ENCODE measurements at regions not wholly inside any gene's neighbourhood (a gene's known extent, or its start where the extent isn't known, plus 50 kb on each side); places are given as distances from the start of the nearest gene placed in this dataset.
A peak's percentile ranks its signal among the peaks of the same experiment; 100 is the strongest.
"Not testable (repeated sequence)": the region's sequence is repeated elsewhere in the genome, so short reads cannot be mapped to it uniquely, and the experiment has no call there.

- TF ChIP-seq BCL3 (IDR thresholded peaks at IDR 0.05) = no peak
- TF ChIP-seq GATA3 (IDR thresholded peaks at IDR 0.05; ENCODE audit: borderline replicate concordance) = no peak
- no peak for TF ChIP-seq HOXB13 (CRISPR knock-in tag; IDR thresholded peaks at IDR 0.05; ENCODE audit: low read depth)
- TF ChIP-seq KDM5A (IDR thresholded peaks at IDR 0.05) = no peak
- no peak for TF ChIP-seq FOSL2 (IDR thresholded peaks at IDR 0.05)
- TF ChIP-seq FOSL2 (CRISPR knock-in tag; IDR thresholded peaks at IDR 0.05) = no peak
- no peak for TF ChIP-seq JUNB (IDR thresholded peaks at IDR 0.05)
- TF ChIP-seq USF2 (IDR thresholded peaks at IDR 0.05) = no peak
- TF ChIP-seq EP300 (IDR thresholded peaks at IDR 0.05) = no peak
- no peak for TF ChIP-seq RCOR1 (IDR thresholded peaks at IDR 0.05; ENCODE audit: low read depth, low read length)
- no peak for TF ChIP-seq POLR2AphosphoS2 (conservative IDR thresholded peaks at IDR 0.05; ENCODE audit: low read length)
- TF ChIP-seq NR3C1 (IDR thresholded peaks at IDR 0.05) = no peak
- Histone ChIP-seq H3K4me2 (peak overlapping the region; percentile 55), H3K27ac (peak overlapping the region; percentile 60 to 77), H3K4me3 (no peak overlapping the region), H3K4me1 (peaks cover 16% of the 10 kb centered on the region; the same call in 2 of the 3 replicates), H3K9me3 (no peaks in the 10 kb centered on the region)
- ChIA-PET CTCF (no interaction called here), POLR2A (no interaction called here)
- no peak for FAIRE-seq
- 4% methylated on average over 1 of the region's 1 CpG for WGBS (ENCODE audit: missing lambda C conversion rate)
- no peak for ATAC-seq
- DNase-seq (ENCODE audit: low read depth in 1 of 2, low spot score in 1 of 2) = peak in 1 of 2 experiments; percentile 23
Measured at GRCh38 chr6:82507112-82507511, 143.5 kb downstream of the TPBG start.

DNA sequence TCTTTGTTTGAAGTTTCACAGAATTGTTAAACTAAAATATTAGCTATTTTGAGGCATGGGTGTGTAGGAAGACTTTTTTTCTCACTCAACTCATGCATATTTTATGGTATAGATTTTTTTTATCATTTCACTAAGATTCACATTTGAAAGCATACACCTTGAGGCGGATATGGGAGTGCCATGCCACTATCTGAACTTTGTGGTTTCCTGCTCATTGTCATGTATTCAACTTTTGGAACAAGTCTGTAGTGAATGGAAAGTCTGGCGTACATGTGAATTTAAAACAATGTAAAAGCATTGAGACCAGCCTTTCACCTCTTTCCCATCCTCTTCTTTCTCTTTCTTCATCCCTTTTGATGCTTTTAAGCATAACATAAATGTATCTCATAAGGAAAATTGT lies 147.9 kb downstream of the TPBG start:
- ChIA-PET POLR2A (no interaction called here), CTCF (no interaction called here)
- peaks cover 8% of the 10 kb centered on the region; the same call in 2 of the 3 replicates for H3K4me1 ChIP-seq
- H3K4me2 ChIP-seq = no peak overlapping the region
- H3K4me3 ChIP-seq = no peak overlapping the region
- no peaks in the 10 kb centered on the region for H3K9me3 ChIP-seq
- TF ChIP-seq FOSB (CRISPR knock-in tag; IDR thresholded peaks at IDR 0.05) (no peak), MAZ (IDR thresholded peaks at IDR 0.05; ENCODE audit: borderline replicate concordance, low read depth, low read length) (no peak), MYC (IDR thresholded peaks at IDR 0.05; ENCODE audit: borderline replicate concordance, low read length) (no peak), RCOR1 (IDR thresholded peaks at IDR 0.05; ENCODE audit: low read depth, low read length) (no peak), BCL3 (IDR thresholded peaks at IDR 0.05) (no peak), JUN (IDR thresholded peaks at IDR 0.05) (no peak), ATOH8 (CRISPR knock-in tag; IDR thresholded peaks at IDR 0.05; ENCODE audit: low read depth) (no peak), EHMT2 (IDR thresholded peaks at IDR 0.05; ENCODE audit: low read depth) (no peak), CHD2 (IDR thresholded peaks at IDR 0.05; ENCODE audit: low read length, partially characterized antibody) (no peak), CBX8 (IDR thresholded peaks at IDR 0.05) (no peak), ESRRA (IDR thresholded peaks at IDR 0.05; ENCODE audit: borderline replicate concordance, low read length) (no peak), GATA3 (IDR thresholded peaks at IDR 0.05; ENCODE audit: borderline replicate concordance) (no peak), KDM1A (IDR thresholded peaks at IDR 0.05; ENCODE audit: low read depth) (no peak), NFE2L2 (conservative IDR thresholded peaks at IDR 0.05; ENCODE audit: low read length) (no peak), RNF2 (IDR thresholded peaks at IDR 0.05; ENCODE audit: borderline replicate concordance, low read depth) (no peak)
- TF ChIP-seq, protein P1, sequence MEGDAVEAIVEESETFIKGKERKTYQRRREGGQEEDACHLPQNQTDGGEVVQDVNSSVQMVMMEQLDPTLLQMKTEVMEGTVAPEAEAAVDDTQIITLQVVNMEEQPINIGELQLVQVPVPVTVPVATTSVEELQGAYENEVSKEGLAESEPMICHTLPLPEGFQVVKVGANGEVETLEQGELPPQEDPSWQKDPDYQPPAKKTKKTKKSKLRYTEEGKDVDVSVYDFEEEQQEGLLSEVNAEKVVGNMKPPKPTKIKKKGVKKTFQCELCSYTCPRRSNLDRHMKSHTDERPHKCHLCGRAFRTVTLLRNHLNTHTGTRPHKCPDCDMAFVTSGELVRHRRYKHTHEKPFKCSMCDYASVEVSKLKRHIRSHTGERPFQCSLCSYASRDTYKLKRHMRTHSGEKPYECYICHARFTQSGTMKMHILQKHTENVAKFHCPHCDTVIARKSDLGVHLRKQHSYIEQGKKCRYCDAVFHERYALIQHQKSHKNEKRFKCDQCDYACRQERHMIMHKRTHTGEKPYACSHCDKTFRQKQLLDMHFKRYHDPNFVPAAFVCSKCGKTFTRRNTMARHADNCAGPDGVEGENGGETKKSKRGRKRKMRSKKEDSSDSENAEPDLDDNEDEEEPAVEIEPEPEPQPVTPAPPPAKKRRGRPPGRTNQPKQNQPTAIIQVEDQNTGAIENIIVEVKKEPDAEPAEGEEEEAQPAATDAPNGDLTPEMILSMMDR (IDR thresholded peaks at IDR 0.05) = no peak
- TF ChIP-seq, protein P2, sequence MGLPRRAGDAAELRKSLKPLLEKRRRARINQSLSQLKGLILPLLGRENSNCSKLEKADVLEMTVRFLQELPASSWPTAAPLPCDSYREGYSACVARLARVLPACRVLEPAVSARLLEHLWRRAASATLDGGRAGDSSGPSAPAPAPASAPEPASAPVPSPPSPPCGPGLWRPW (IDR thresholded peaks at IDR 0.05) = no peak
- FAIRE-seq = no peak
- no peak for ATAC-seq
- no peak overlapping the region for H3K27ac ChIP-seq
- WGBS (ENCODE audit: missing lambda C conversion rate) = 93% methylated on average over 2 of the region's 2 CpGs
- DNase-seq (ENCODE audit: low read depth in 1 of 2, low spot score in 1 of 2) = no peak

- DNase-seq (ENCODE audit: low read depth in 1 of 2, low spot score in 1 of 2); POLR2A ChIA-PET; H3K4me1 ChIP-seq; ATAC-seq; H3K9me3 ChIP-seq; CTCF ChIA-PET; H3K27ac ChIP-seq; H3K4me3 ChIP-seq; H3K4me2 ChIP-seq; FAIRE-seq: not testable (repeated sequence)
- WGBS (ENCODE audit: missing lambda C conversion rate) = 65% methylated on average over 4 of the region's 4 CpGs
Measured at GRCh38 chr6:82517896-82518295, 154.3 kb downstream of the TPBG start.
